ENCODE measurements at regions not wholly inside any gene's neighbourhood (a gene's known extent, or its start where the extent isn't known, plus 50 kb on each side); places are given as distances from the start of the nearest gene placed in this dataset.

DNA sequence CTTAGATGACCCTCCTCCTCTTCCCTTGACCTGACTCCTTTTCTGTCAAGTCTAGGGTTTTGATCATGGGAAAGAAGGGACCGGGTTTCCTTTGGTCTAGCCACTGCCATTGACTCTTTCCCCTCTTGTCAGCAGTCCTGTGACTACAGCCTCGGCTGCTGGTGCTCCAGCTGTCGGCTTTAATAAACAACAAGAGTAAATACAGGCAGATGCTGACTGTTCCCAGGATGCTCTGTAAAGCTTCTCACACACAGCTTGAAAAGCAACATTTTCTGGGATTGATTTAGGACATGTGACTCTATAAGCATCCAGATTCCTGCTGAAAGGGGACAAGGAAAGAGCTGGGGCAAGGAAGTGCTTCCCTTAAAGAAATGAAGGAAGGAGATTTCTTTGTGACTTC lies 53.5 kb upstream of the CTTNBP2NL start:
- TF ChIP-seq, protein P1, sequence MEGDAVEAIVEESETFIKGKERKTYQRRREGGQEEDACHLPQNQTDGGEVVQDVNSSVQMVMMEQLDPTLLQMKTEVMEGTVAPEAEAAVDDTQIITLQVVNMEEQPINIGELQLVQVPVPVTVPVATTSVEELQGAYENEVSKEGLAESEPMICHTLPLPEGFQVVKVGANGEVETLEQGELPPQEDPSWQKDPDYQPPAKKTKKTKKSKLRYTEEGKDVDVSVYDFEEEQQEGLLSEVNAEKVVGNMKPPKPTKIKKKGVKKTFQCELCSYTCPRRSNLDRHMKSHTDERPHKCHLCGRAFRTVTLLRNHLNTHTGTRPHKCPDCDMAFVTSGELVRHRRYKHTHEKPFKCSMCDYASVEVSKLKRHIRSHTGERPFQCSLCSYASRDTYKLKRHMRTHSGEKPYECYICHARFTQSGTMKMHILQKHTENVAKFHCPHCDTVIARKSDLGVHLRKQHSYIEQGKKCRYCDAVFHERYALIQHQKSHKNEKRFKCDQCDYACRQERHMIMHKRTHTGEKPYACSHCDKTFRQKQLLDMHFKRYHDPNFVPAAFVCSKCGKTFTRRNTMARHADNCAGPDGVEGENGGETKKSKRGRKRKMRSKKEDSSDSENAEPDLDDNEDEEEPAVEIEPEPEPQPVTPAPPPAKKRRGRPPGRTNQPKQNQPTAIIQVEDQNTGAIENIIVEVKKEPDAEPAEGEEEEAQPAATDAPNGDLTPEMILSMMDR (IDR thresholded peaks at IDR 0.05; ENCODE audit: poor library complexity, severe bottlenecking): no peak
- no peak for TF ChIP-seq EZH2 (IDR thresholded peaks at IDR 0.05; ENCODE audit: borderline replicate concordance, insufficient read depth, low read length, poor library complexity, severe bottlenecking)
- TF ChIP-seq EP300 (conservative IDR thresholded peaks at IDR 0.05; ENCODE audit: poor library complexity, severe bottlenecking): no peak
- no peak for TF ChIP-seq POLR2AphosphoS5 (IDR thresholded peaks at IDR 0.05)
- no peak for TF ChIP-seq MXI1 (conservative IDR thresholded peaks at IDR 0.05; ENCODE audit: poor library complexity, severe bottlenecking)
- TF ChIP-seq TAF1 (IDR thresholded peaks at IDR 0.05; ENCODE audit: low read depth): no peak
